Mucosa of rectum (tissue), 2 donors: ENCODE measurements at regions not wholly inside any gene's neighbourhood (a gene's known extent, or its start where the extent isn't known, plus 50 kb on each side); places are given as distances from the start of the nearest gene placed in this dataset.
"Not testable (repeated sequence)": the region's sequence is repeated elsewhere in the genome, so short reads cannot be mapped to it uniquely, and the experiment has no call there.

Experiments
- H3K27ac ChIP-seq, 2 donors: one replicate each; pipeline ENCODE4 v1.7.0; 2013; ENCODE audit warnings: inconsistent platforms in 2 of 2, low read depth in 2 of 2, low read length in 2 of 2
- H3K27me3 ChIP-seq, 2 donors: one replicate each; pipeline ENCODE4 v1.7.0; 2013; ENCODE audit warnings: low read length in 2 of 2; ENCODE audit not compliant: control insufficient read depth in 2 of 2, insufficient read depth in 2 of 2
- H3K36me3 ChIP-seq, 2 donors: one replicate each; pipeline ENCODE4 v1.7.0; 2013; ENCODE audit warnings: low read length in 2 of 2; ENCODE audit not compliant: control insufficient read depth in 2 of 2, insufficient read depth in 2 of 2
- H3K4me1 ChIP-seq, 2 donors: one replicate each; pipeline ENCODE4 v1.7.0; 2013; ENCODE audit warnings: low read length in 2 of 2, mild to moderate bottlenecking in 1 of 2; ENCODE audit not compliant: control insufficient read depth in 2 of 2, insufficient read depth in 2 of 2
- H3K4me3 ChIP-seq, 2 donors: one replicate each; pipeline ENCODE4 v1.7.0; 2013; ENCODE audit warnings: low read length in 2 of 2
- H3K9ac ChIP-seq, 2 donors: one replicate each; pipeline ENCODE4 v1.7.0; 2013; ENCODE audit warnings: low read length in 2 of 2, low read depth in 1 of 2, mild to moderate bottlenecking in 1 of 2
- H3K9me3 ChIP-seq, 2 donors: one replicate each; pipeline ENCODE4 v1.7.0; 2013; ENCODE audit warnings: low read length in 2 of 2; ENCODE audit not compliant: control insufficient read depth in 2 of 2
- donor health status: healthy.
- donor health status: Normal muscosa, but diverticular disease.

- not testable (repeated sequence) for H3K9me3 ChIP-seq, H3K27ac ChIP-seq, H3K9ac ChIP-seq, H3K4me3 ChIP-seq, H3K27me3 ChIP-seq, H3K36me3 ChIP-seq, H3K4me1 ChIP-seq
Observed at GRCh38 chr20:47978428-47979120, 193.3 kb upstream of the SULF2 start.

DNA sequence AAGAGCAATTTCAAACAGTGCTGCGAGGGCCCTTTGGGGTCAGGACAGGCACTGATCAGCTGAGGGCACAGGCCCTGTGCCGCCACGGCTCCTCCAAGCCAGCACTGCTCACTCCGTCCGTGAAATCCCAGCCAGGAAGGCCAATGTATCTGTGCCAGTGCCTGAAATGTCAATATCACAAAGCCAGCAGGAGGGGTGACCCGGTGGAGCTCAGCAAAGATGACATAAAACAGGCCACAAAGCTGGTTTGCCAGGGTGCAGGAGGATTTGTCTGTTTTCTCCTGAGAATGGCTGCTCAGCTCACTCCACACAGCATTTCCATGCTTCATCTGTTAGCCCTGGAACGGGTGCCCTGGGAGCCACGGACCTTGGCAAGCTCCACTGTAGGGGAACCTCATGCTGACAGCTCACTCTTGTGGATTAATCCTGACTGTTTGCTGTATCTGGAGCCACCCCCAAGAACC is 192.5 kb upstream of the SULF2 start:
- not testable (repeated sequence) for H3K4me1 ChIP-seq, H3K27ac ChIP-seq, H3K4me3 ChIP-seq, H3K27me3 ChIP-seq, H3K36me3 ChIP-seq, H3K9ac ChIP-seq, H3K9me3 ChIP-seq

DNA sequence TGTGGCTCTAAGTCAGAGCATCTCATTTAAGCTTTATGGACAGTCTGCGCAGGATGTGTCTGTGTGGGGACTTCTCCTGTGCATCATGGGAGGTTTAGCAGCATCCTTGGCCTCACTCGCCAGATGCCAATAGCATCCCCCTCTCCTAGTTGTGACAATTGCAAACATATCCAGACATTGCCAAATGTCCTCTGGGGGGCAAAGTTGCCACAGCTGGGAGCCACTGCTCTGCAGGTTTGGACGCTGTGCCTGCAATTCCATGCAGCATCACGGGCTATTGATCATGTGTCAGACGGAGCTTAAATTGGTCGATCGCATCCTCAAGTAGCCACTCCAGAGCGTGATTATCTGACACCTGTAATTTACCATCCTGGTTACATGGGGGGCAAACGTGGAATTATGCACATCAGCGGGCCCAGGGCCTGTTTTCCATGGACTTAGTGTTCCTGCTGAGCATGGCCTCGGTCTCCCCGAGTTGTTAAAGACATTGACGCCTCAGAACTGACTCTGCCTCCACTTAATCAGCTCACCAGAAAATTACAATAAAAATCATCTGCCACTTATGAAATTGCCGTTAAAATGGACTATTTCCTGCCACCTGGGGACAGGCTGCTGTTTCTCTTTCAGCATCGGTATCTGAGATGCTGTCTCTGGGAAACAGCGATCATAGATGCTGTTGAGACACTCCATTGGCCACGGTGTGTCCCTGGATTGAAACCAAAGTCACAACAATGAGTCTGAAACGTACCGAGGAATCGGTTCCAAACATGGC is 191.9 kb upstream of the SULF2 start:
- H3K27ac ChIP-seq, H3K4me3 ChIP-seq, H3K9me3 ChIP-seq, H3K27me3 ChIP-seq, H3K36me3 ChIP-seq, H3K9ac ChIP-seq, H3K4me1 ChIP-seq: not testable (repeated sequence)

- Histone ChIP-seq H3K9ac (no peak overlapping the region), H3K9me3 (no peaks in the 10 kb centered on the region), H3K4me1 (peaks cover 0 to 2% of the 10 kb centered on the region in 2 donors), H3K4me3 (no peak overlapping the region), H3K27me3 (peaks cover 0 to 5% of the 10 kb centered on the region in 2 donors), H3K27ac (no peak overlapping the region), H3K36me3 (no peaks in the 10 kb centered on the region)
Observed at GRCh38 chr20:47974234-47974878, 189.1 kb upstream of the SULF2 start.

GRCh38 chr20:47973519-47974233 is 188.4 kb upstream of the SULF2 start:
- Histone ChIP-seq H3K4me1 (peaks cover 0 to 2% of the 10 kb centered on the region in 2 donors), H3K4me3 (no peak overlapping the region), H3K9ac (no peak overlapping the region), H3K27me3 (peaks cover 0 to 4% of the 10 kb centered on the region in 2 donors), H3K9me3 (no peaks in the 10 kb centered on the region), H3K36me3 (no peaks in the 10 kb centered on the region), H3K27ac (no peak overlapping the region)

DNA sequence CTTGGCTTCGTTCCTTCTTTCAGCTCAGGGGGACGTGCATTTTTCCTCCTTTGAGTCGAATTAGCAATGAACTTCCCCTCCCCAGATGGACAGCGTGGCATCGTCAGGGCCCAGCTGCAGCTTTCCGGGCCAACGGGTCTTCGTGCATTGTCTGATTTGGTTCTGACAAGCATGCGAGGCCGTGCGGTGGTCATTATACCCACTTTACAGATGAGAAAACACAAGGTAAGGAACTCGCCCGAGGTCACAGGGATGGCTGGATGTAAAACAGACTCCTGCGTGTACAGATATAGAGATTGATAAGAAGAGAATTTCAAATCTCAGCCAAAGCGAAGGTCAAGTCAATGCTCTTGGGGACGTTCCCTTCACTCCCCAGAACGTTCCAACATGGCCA is 187.6 kb upstream of the SULF2 start:
- peaks cover 0 to 2% of the 10 kb centered on the region in 2 donors for H3K4me1 ChIP-seq
- H3K9me3 ChIP-seq, result no peaks in the 10 kb centered on the region
- no peak overlapping the region for H3K27ac ChIP-seq
- H3K27me3 ChIP-seq, result peaks cover 0 to 3% of the 10 kb centered on the region in 2 donors
- H3K9ac ChIP-seq, result no peak overlapping the region
- no peaks in the 10 kb centered on the region for H3K36me3 ChIP-seq
- no peak overlapping the region for H3K4me3 ChIP-seq

- not testable (repeated sequence) for H3K27ac ChIP-seq, H3K4me3 ChIP-seq, H3K4me1 ChIP-seq, H3K36me3 ChIP-seq, H3K9me3 ChIP-seq, H3K27me3 ChIP-seq, H3K9ac ChIP-seq
Observed at GRCh38 chr20:47972297-47972915, 187.1 kb upstream of the SULF2 start.

GRCh38 chr20:47971058-47971791 is 185.9 kb upstream of the SULF2 start:
- no peaks in the 10 kb centered on the region for H3K36me3 ChIP-seq
- no peaks in the 10 kb centered on the region for H3K9me3 ChIP-seq
- H3K27ac ChIP-seq, result no peak overlapping the region
- no peak overlapping the region for H3K4me3 ChIP-seq
- H3K4me1 ChIP-seq, result peaks cover 0 to 2% of the 10 kb centered on the region in 2 donors
- H3K9ac ChIP-seq, result no peak overlapping the region
- H3K27me3 ChIP-seq, result peaks cover 3% of the 10 kb centered on the region in 2 donors

DNA sequence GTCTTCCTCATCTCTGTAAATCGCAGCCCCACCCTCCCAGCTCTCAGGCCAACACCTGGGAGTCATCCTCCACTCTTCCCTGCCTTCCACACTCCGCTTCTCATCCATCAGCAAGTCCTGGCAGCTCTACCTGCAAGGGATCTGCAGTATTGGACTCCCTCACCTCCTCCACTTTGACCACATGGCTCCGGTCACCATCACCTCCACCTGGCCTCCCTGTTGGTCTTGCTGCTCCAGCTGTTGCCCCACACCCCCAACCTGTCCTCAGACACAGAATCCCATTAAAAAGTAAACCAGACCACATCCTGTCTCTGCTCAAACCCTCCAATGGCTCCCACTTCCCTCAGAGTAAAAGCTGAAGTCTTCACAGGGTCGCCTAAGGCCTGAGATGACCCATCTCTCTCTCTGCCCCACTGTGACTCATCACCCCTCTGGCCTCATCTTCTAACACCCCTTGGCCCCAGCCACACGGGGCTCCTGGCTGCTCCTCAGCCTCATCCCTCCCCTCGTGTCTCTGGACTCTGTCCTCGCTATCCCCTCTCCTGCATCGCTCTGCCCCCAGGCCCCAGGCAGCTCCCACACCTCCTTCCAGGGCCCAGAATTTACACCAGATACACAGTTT is 185.1 kb upstream of the SULF2 start:
- H3K4me1 ChIP-seq, result peaks cover 0 to 2% of the 10 kb centered on the region in 2 donors
- H3K27me3 ChIP-seq, result peaks cover 3% of the 10 kb centered on the region in 2 donors
- no peaks in the 10 kb centered on the region for H3K9me3 ChIP-seq
- H3K9ac ChIP-seq, result no peak overlapping the region
- H3K4me3 ChIP-seq, result no peak overlapping the region
- H3K27ac ChIP-seq, result no peak overlapping the region
- H3K36me3 ChIP-seq, result no peaks in the 10 kb centered on the region
